C4-2B (cell line): ENCODE measurements at regions not wholly inside any gene's neighbourhood (a gene's known extent, or its start where the extent isn't known, plus 50 kb on each side); places are given as distances from the start of the nearest gene placed in this dataset.

ENCODE experiments used
- H3K27ac ChIP-seq: fragments of 450-650 bp; 2 replicates; pipeline ENCODE4 v1.5.1; 2017
- ZFX ChIP-seq: fragments of 450-650 bp; IDR thresholded peaks from 2 replicates; pipeline ENCODE4 v1.6.1; 2017
- TF ChIP-seq, protein P1 (sequence below): fragments of 450-650 bp; conservative IDR thresholded peaks from 2 replicates; pipeline ENCODE4 v1.5.1; 2017; ENCODE audit warnings: mild to moderate bottlenecking

DNA sequence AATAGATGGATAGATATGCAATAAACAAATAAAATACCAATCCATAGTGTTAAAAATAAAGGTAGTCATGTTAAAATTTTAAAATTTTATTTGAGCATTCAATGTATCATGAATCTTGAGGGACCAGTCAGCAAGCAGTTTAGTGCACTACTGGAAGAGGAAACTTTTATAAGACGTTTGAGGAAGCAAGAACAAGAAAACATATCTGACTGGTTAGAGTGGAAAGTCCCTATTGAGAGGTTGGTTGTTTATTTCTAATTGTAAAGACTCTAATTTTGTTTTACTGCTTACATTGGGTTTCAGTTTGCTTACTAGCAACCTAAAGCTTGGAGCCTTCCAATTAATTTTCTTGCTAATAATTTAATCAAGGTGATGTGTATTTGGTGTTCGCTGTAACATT lies 786.2 kb downstream of the RAB28 start:
- TF ChIP-seq ZFX, result no peak
- TF ChIP-seq, protein P1, sequence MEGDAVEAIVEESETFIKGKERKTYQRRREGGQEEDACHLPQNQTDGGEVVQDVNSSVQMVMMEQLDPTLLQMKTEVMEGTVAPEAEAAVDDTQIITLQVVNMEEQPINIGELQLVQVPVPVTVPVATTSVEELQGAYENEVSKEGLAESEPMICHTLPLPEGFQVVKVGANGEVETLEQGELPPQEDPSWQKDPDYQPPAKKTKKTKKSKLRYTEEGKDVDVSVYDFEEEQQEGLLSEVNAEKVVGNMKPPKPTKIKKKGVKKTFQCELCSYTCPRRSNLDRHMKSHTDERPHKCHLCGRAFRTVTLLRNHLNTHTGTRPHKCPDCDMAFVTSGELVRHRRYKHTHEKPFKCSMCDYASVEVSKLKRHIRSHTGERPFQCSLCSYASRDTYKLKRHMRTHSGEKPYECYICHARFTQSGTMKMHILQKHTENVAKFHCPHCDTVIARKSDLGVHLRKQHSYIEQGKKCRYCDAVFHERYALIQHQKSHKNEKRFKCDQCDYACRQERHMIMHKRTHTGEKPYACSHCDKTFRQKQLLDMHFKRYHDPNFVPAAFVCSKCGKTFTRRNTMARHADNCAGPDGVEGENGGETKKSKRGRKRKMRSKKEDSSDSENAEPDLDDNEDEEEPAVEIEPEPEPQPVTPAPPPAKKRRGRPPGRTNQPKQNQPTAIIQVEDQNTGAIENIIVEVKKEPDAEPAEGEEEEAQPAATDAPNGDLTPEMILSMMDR, result no peak

DNA sequence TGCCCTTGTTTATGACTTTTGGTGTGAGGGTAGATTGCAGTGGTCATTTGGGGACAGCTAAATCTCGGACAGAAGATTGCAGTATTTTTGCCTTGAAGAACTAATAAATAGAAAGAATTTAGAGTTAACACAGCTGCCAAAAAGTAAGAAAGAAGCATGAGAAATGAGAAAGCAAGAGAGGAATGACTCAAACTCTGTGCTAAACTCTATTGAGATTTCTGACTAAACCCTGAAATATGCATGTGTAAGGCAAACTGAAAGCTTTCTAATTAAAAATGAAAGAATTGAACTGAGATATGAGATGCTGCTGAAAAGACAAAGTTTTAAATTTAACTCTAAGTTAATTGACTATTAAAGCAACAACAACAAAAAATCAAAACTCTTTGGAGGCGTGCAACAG lies 791.3 kb downstream of the RAB28 start:
- no peak for TF ChIP-seq ZFX
- TF ChIP-seq, protein P1, result no peak
- H3K27ac ChIP-seq, result no peak overlapping the region

More for the DNA sequence above, 786.2 kb downstream of the RAB28 start:
- no peak overlapping the region for H3K27ac ChIP-seq

GRCh38 chr4:12691168-12691567 lies 793.0 kb downstream of the RAB28 start:
- H3K27ac ChIP-seq, result no peak overlapping the region
- TF ChIP-seq, protein P1, result no peak
- no peak for TF ChIP-seq ZFX

DNA sequence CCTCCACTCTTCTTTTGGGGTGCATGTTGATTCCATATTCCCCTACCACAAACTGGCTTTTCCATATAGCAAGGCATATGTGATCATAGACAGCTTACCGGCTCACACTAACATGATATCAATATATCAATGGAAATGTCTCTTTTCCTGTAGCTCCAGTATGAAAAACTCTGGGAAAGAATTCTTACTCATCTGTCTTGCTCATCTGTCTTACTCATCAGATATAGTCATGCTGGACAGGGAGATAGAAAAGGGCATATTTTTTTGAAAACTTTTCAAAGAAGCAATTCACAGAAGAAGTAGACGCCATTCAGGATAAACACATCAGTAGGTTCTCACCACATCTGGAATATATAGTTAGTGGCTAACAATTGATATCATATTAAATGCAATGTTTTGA lies 794.7 kb downstream of the RAB28 start:
- no peak for TF ChIP-seq ZFX
- TF ChIP-seq, protein P1, result no peak
- no peak overlapping the region for H3K27ac ChIP-seq

DNA sequence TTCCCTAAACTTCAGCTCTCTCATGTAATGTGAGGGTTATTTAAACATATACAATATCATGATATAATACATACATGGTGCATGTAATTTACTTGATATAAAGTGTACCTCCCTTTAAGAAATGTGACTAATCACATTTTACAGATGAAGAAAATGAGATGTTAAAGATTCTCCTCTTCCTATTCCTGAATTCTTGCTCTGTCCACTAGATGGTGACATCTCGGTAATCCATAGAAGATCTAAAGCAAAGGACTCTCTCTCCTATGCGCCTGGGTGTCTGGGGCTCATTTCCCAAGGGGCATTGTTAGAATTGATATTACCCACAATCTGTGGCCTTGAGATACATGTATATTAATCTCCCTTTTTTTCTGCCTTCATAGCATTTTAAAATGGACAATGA lies 804.9 kb downstream of the RAB28 start:
- no peak for TF ChIP-seq ZFX
- TF ChIP-seq, protein P1, result peak; percentile 58
- no peak overlapping the region for H3K27ac ChIP-seq

DNA sequence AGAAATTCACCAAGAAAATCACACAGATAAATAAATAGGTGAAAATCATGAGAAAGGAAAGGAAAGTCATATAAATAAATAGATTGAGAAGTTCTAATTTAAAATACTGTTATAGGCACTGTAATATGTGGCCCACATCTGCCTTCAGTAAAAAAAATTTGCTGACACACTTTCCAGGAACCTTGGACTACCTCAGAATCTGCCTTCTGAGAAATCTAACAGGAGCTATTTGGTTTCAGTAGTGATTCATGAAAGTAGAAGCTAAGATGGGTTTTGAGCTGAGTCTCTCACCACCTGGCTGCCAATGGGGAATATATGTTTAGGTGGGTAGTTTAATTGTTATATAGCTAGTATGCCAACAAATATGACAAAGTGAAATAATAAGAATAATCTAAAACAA lies 810.0 kb downstream of the RAB28 start:
- TF ChIP-seq ZFX, result no peak
- TF ChIP-seq, protein P1, result no peak
- H3K27ac ChIP-seq, result no peak overlapping the region

- TF ChIP-seq, protein P1, result no peak
- TF ChIP-seq ZFX, result no peak
- no peak overlapping the region for H3K27ac ChIP-seq
Measured at GRCh38 chr4:12672303-12672702, 811.8 kb downstream of the RAB28 start.
